Mesothelial cell of epicardium (in vitro differentiated cells): ENCODE measurements at regions not wholly inside any gene's neighbourhood (a gene's known extent, or its start where the extent isn't known, plus 50 kb on each side); places are given as distances from the start of the nearest gene placed in this dataset.

Experiments used
- DNase-seq, 2 experiments: peaks; one replicate each; pipeline ENCODE4 v3.0.0; 2021; ENCODE audit warnings: low spot score in 2 of 2; ENCODE audit not compliant: unreplicated experiment in 2 of 2
- H3K27ac Mint-ChIP-seq: 2 replicates; pipeline ENCODE4 v1.8.0; 2021; ENCODE audit warnings: mixed read lengths
- H3K27me3 Mint-ChIP-seq: 2 replicates; pipeline ENCODE4 v1.8.0; 2021; ENCODE audit warnings: low read depth, mixed read lengths
- H3K36me3 Mint-ChIP-seq: 2 replicates; pipeline ENCODE4 v1.8.0; 2021; ENCODE audit warnings: mixed read lengths
- H3K4me1 Mint-ChIP-seq: 2 replicates; pipeline ENCODE4 v1.8.0; 2021; ENCODE audit warnings: mixed read lengths
- H3K4me3 Mint-ChIP-seq: 2 replicates; pipeline ENCODE4 v1.8.0; 2021; ENCODE audit warnings: mild to moderate bottlenecking, moderate library complexity, mixed read lengths
- H3K9me3 Mint-ChIP-seq: 2 replicates; pipeline ENCODE4 v1.8.0; 2021; ENCODE audit warnings: mixed read lengths
- CTCF ChIP-seq: fragments of 200-600 bp; sonication (generic); IDR thresholded peaks from one replicate; pipeline ENCODE4 v1.5.0; 2021; ENCODE audit warnings: antibody characterized with exemption; ENCODE audit not compliant: unreplicated experiment

DNA sequence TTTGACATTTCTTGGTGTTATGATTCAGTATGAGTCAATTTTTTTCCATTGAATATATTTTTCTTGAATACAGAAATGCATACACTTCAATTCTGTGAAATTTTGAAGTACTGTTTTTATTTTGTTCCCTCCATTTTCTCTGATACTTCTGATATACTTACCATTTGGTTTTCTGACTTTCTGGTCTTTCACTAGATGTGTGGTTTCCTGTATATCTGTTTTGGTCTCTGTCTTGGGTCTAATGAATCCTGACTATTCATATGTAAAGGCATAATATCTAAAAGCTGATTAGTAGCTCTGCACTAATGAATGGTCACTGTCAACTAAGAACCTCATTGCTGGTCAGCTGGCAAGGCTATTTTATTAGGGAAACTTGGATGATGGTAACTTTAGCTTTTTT lies 345.6 kb downstream of the GRB14 start:
- no peaks in the 10 kb centered on the region for H3K27me3 Mint-ChIP-seq

GRCh38 chr2:164260506-164260905 lies 360.8 kb downstream of the GRB14 start:
- peaks cover 6% of the 10 kb centered on the region for H3K27me3 Mint-ChIP-seq
- no peak overlapping the region for H3K27ac Mint-ChIP-seq
- H3K4me1 Mint-ChIP-seq = no peaks in the 10 kb centered on the region
- no peak for TF ChIP-seq CTCF
- no peak overlapping the region for H3K4me3 Mint-ChIP-seq
- peaks cover 5% of the 10 kb centered on the region for H3K9me3 Mint-ChIP-seq
- no peaks in the 10 kb centered on the region for H3K36me3 Mint-ChIP-seq
- DNase-seq = no peak

More for the DNA sequence above, 345.6 kb downstream of the GRB14 start:
- no peak for DNase-seq
- Mint-ChIP-seq H3K36me3 (no peaks in the 10 kb centered on the region), H3K4me1 (peaks cover 3% of the 10 kb centered on the region), H3K4me3 (no peak overlapping the region), H3K9me3 (no peaks in the 10 kb centered on the region), H3K27ac (no peak overlapping the region)
- TF ChIP-seq CTCF = no peak

DNA sequence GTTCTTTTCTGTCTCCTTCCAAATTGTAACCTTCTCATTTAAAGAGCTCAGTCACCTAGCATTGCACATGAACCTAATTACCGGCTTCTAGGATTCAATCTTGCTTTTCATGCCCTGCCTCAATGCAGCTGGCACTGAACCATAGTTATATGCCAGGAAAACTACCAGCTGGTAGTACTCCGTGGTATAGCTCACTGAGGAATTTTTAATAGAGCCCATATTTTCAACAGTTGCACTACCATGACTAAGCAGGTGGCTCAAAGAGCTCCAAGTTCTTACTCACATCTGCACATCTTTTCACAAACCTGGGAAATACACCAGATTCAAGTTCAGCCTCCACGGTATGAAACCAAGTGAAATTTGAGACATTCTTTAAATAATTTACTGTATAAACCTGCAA lies 363.5 kb downstream of the GRB14 start:
- peaks cover 6% of the 10 kb centered on the region for H3K27me3 Mint-ChIP-seq
- no peak for TF ChIP-seq CTCF
- no peak overlapping the region for H3K4me3 Mint-ChIP-seq
- no peak for DNase-seq
- H3K4me1 Mint-ChIP-seq = no peaks in the 10 kb centered on the region
- H3K36me3 Mint-ChIP-seq = no peaks in the 10 kb centered on the region
- H3K9me3 Mint-ChIP-seq = peaks cover 5% of the 10 kb centered on the region
- no peak overlapping the region for H3K27ac Mint-ChIP-seq

- no peak overlapping the region for H3K4me3 Mint-ChIP-seq
- H3K27ac Mint-ChIP-seq = no peak overlapping the region
Observed at GRCh38 chr2:164252568-164253287, 368.6 kb downstream of the GRB14 start.

DNA sequence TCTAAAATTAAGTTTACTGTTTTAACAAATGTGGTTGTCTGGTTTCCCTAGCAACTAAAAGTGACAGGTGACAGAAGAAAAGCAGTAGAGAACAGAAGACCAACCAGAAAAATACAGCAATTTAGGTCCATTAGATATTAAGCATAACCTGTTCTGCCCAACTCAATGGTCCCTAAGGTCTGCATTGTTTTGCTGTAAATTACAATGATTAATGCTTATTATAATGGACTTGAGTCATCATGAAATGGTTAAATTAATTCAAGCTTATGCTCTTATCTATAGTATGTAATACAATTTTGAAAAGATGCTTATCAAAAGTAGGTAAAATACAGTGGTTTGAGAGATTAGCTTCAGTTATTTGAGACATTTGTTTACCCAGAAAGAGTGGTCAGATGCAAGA lies 378.0 kb downstream of the GRB14 start:
- TF ChIP-seq CTCF = no peak
- Mint-ChIP-seq H3K27ac (no peak overlapping the region), H3K27me3 (peaks cover 7% of the 10 kb centered on the region), H3K4me1 (no peaks in the 10 kb centered on the region), H3K9me3 (peaks cover 7% of the 10 kb centered on the region), H3K36me3 (no peaks in the 10 kb centered on the region), H3K4me3 (no peak overlapping the region)
- no peak for DNase-seq

More at GRCh38 chr2:164252568-164253287, 368.6 kb downstream of the GRB14 start:
- no peak for DNase-seq
- Mint-ChIP-seq H3K4me1 (no peaks in the 10 kb centered on the region), H3K36me3 (no peaks in the 10 kb centered on the region), H3K9me3 (no peaks in the 10 kb centered on the region), H3K27me3 (peaks cover 6% of the 10 kb centered on the region)
- no peak for TF ChIP-seq CTCF
